Activated CD4-positive, alpha-beta T cell treated with anti-CD3 and anti-CD28 coated beads, Interleukin-2, amount 50 U/mL, for 16 hours (primary cell): ENCODE measurements at regions not wholly inside any gene's neighbourhood (a gene's known extent, or its start where the extent isn't known, plus 50 kb on each side); places are given as distances from the start of the nearest gene placed in this dataset.

ENCODE experiments used
- DNase-seq: peaks from one replicate; pipeline ENCODE4 v3.0.0-alpha.2; 2020

DNA sequence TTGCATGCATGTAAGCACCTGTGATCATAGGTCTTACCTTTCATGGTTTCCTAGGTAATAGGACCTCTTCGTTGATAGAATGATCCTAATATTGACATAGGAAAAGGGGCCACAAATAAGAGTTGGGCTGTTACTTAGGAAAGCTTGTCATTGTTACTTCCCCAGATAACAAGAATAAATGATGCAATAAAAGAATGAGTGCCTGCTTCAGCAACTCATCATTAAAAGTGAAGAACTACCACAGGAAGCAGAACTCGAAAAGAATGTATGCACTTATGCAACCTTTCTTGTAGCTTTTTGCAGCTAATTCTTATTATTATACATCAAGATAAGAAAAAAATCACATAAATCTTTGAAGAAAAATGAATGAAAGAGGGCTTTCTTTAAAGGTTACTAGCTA, 548.6 kb downstream of the LTN1 start:
- no peak for DNase-seq

DNA sequence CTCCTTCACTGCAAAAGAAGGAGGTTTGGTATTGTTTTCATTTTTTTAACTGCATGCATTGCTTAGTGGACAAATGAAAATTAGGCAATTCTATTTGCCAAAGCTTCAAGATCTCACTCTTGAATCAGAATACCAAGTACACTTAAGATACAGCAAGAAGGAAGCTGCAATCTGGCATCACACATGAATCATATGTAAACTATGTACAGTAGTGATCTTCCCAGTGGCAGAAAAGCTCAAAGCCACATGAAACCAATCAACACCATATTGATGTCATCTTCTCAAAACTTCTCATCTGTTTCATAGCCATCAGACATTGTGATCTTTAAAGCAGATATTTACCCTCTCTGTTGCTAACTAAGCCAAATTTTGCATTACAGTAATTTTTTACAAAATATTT, 550.1 kb downstream of the LTN1 start:
- DNase-seq: no peak

GRCh38 chr21:28442085-28442484, 550.6 kb downstream of the LTN1 start:
- no peak for DNase-seq

- DNase-seq: no peak
Measured at GRCh38 chr21:28439788-28440187, 552.9 kb downstream of the LTN1 start.

DNA sequence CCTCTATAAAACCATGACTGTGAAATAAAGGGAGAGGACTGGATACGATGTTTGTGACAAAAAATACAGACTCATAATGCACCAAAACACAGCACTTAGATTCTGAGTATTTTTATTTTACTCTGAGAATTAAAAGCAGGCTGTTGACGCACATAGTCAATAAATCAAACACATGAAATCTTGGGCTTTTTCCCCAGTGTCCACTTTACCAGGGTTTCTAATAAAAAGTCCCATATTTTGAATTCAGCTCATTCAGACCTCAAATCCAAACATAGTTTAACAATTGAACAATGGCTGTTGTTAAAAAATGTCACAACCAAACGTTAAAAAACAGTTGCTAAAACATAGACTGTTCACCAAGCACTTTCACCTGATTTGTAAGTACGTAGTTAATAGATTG, 553.4 kb downstream of the LTN1 start:
- no peak for DNase-seq

- DNase-seq: no peak
Measured at GRCh38 chr21:28437061-28437460, 555.6 kb downstream of the LTN1 start.

DNA sequence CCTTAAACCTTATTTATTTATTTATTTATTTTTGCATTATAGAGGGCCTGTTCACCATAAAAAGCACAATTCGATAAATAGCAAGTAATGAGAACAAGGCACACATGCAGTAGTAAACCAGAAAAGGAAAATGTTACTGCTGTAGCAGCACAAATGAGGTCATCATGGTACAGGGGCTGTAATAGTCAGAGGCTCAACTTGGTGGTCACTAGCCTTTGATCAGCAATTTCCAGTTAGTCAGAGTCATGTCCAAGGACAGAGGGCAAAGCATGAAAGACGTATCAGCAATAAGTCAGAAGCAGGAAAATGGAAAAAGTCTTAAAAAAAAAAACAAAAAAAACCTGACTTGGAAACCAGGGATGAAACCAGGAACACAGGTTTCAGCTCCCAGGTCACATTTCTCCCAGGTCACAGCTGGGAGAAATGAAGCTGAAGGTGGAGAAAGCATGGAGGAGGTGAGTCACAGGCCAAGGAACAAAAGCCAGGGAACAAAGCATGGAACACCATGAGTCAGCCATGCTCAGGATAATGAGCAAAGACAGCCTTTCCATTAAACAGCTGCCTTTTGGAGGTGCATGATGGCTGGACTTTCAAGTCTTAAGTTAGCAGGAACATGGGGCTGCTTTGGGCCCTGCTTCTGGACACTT, 556.3 kb downstream of the LTN1 start:
- DNase-seq: no peak

DNA sequence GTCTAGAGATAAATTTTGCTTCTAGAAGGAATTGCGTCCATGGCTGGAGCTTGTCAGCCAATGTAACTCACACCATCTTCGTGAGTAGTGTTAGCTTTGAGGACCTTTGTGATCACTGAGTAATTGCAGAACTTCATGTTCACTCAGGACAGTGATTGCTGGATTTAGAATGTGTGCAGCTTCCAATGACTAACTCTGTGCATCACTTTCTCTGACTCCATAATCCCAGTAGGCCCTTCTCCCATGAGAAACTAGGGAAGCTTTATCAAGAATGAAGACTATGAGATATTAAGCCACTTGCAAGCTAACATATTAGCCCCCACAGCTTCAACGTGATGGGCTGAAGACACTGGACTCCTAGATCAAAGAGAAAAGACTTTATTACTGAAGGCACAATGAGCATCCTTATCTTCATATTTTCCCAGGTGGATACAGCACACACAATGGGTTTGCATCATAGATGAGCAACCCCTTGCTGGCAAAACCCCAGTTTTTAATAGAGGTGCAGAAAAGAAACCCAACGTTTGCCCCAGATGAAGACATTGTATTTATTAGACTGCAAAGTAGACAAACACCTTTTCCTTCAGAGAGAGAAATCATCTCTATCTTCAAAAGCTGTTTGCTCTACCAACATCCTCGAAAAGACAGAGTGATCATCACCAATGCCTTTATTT, 561.0 kb downstream of the LTN1 start:
- no peak for DNase-seq

DNA sequence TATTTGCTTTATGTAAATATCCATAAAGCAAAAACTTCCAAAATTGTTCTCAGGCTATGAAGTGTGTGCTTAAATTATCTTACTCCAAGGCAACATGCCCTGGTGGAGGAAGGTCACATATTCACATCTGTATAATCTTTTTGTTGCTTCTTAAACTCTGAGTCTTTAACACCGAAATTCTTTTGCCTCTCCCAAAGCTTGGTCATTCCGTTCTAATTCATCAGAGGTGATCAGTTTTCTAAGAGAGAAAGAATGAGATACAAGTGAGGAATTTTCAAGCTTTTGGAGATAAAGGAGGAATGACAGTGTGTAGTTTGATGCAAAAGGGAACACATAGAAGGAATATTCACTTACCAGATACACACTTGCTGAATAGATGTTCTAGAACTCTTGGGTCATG, 561.7 kb downstream of the LTN1 start:
- no peak for DNase-seq

- no peak for DNase-seq
Measured at GRCh38 chr21:28429161-28429560, 563.5 kb downstream of the LTN1 start.

GRCh38 chr21:28427394-28428022, 565.2 kb downstream of the LTN1 start:
- DNase-seq: no peak

- no peak for DNase-seq
Measured at GRCh38 chr21:28426545-28426944, 566.1 kb downstream of the LTN1 start.

GRCh38 chr21:28423521-28424190, 569.0 kb downstream of the LTN1 start:
- DNase-seq: no peak

DNA sequence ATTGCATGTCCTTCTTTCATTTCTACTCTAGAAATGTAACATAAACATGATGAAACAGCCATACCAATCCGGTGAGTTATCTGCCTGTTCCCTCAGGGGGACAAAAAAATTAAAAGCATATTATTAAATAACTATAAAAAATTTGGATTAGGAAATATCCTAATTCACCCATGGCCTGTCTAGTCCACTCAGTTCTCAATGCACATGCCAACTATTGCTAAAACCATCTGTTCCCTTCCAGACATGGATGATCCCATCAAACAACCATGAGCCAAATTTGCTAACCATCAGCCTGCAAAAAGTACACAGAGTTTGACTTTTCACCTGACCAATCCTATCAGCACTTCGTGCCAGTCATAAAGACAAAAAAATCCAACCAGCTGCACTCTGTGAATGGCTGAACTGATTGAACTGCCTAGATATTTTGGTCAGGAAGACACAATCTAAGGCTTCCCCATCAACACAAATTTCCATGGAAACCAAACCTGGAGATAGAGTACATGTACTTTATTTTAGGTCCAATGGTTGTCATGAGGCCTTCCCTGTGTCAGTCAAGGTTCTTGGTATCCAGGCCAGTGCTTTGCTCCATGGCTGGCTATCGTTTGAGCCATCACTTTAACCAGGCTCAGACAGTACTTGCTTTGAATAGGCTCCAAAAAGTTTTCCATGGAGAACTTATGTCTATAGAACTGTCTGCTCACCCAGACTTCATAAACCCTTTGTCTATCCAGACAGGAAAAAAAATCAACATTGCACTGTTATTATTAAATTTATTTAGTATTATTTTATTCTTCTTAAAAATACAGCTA, 570.8 kb downstream of the LTN1 start:
- no peak for DNase-seq

DNA sequence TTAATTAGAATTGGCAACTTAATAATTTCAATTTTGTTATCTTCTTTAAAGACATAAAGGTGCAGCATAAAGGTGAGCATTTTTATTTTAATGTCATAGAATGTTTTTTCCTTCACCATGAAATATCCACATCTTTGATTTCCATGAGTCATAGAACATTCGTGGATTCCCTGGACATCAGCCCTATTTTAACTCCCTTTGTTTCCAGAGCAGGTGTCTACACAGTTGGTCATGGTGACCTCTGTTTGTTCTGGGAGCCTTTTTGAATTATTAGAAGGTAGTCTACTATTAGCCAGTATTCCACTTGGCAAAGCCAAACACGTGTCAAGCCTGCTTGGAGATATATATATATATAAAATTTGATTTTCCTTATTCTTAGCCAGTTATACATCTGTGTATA, 572.9 kb downstream of the LTN1 start:
- DNase-seq: no peak

- DNase-seq: no peak
Measured at GRCh38 chr21:28418726-28419514, 573.8 kb downstream of the LTN1 start.

- no peak for DNase-seq
Measured at GRCh38 chr21:28410256-28410655, 582.4 kb downstream of the LTN1 start.

DNA sequence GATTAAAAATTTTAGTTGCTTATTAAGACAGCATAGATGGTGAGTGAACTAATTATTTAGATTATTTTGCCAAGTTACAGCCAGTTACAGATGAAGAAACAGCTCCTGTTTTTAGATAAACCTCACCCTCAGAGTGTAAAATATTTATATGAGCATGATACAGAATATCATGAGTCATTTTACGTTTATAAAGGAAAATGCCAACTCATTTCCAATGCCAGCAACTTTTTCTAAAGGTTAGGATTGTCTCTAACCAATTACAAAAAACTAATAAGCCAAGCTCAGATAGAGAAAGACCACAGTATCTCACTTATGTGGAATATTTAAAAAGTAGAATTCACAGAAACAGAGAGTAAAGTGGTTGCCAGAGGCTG, 590.1 kb downstream of the LTN1 start:
- DNase-seq: no peak

DNA sequence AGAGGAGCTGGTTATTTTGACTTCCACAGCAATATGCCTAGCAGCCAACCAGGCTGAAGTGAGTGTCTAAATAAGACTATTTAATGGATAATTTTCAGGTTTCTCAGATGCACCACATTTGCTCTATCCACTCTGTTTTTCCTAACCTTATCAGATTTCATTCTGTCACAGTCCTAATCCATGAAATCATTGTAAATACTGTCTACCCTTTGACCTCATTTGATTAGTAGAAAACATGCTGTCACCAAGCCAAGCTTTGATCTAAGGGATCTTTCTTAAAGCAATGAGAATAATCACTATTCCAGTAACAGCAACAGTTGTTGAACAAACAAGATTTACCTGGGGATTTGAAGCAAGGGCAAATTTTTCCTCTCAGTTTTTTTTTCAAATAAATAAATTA, 595.6 kb downstream of the LTN1 start:
- DNase-seq: no peak

- no peak for DNase-seq
Measured at GRCh38 chr21:28396421-28396820, 596.3 kb downstream of the LTN1 start.

GRCh38 chr21:28393279-28393678, 599.4 kb downstream of the LTN1 start:
- no peak for DNase-seq
